Breast epithelium (tissue), 4 donors: ENCODE measurements at regions not wholly inside any gene's neighbourhood (a gene's known extent, or its start where the extent isn't known, plus 50 kb on each side); places are given as distances from the start of the nearest gene placed in this dataset.

Experiments used
- DNase-seq, 2 donors: peaks; one replicate each; pipeline ENCODE4 v3.0.0-alpha.2; 2019; ENCODE audit warnings: low spot score in 2 of 2
- H3K27ac ChIP-seq, 2 donors: fragments of 200-600 bp; sonication (generic) in 1 of 2; one replicate each; pipeline ENCODE4 v1.5.1; 2016 to 2019; ENCODE audit warnings: mild to moderate bottlenecking in 1 of 2
- H3K27me3 ChIP-seq, 2 donors: fragments of 200-600 bp; sonication (generic) in 1 of 2; one replicate each; pipeline versions ENCODE4 v1.5.1 to v1.6.0; 2017 to 2019; ENCODE audit warnings: control low read depth in 1 of 2, mild to moderate bottlenecking in 1 of 2
- H3K36me3 ChIP-seq: fragments of 200-600 bp; one replicate; pipeline ENCODE4 v1.5.1; 2019
- H3K4me1 ChIP-seq, 2 donors: fragments of 200-600 bp; sonication (generic); one replicate each; pipeline ENCODE4 v1.5.1; 2016 to 2019; ENCODE audit warnings: control low read depth in 1 of 2
- H3K4me3 ChIP-seq, 3 donors: fragments of 200-600 bp; sonication (generic); 1 replicate in 2 of 3; 2 replicates in 1 of 3; pipeline ENCODE4 v1.5.1; 2016 to 2019; ENCODE audit warnings: mild to moderate bottlenecking in 3 of 3, moderate library complexity in 2 of 3
- H3K9me3 ChIP-seq, 2 donors: fragments of 200-600 bp; sonication (generic) in 1 of 2; one replicate each; pipeline ENCODE4 v1.5.1; 2016 to 2019; ENCODE audit warnings: control low read depth in 1 of 2
- CTCF ChIP-seq, 3 donors: fragments of 450-650 bp; IDR thresholded peaks; one replicate each; pipeline ENCODE4 v1.5.1; 2016 to 2017; ENCODE audit warnings: antibody characterized with exemption in 3 of 3, mild to moderate bottlenecking in 3 of 3, moderate library complexity in 3 of 3
- POLR2A ChIP-seq: fragments of 450-650 bp; IDR thresholded peaks from one replicate; pipeline ENCODE4 v1.6.1; 2016; ENCODE audit warnings: antibody characterized with exemption, mild to moderate bottlenecking, moderate library complexity
- POLR2AphosphoS5 ChIP-seq, 3 donors: sonication (generic); formaldehyde crosslinking; IDR thresholded peaks; one replicate each; pipeline ENCODE4 v1.6.1; 2017; ENCODE audit warnings: antibody characterized with exemption in 3 of 3
- intact Hi-C: fragments of 100-400 bp; cut with DNase I; formaldehyde crosslinking; loops from one replicate; pipeline ENCODE4 v1.15.1; 2023; ENCODE audit warnings: low total_unique reads

GRCh38 chr10:9863559-9864121, 1154.0 kb upstream of the CELF2 start:
- no peaks in the 10 kb centered on the region for H3K36me3 ChIP-seq
- no peak overlapping the region for H3K27ac ChIP-seq
- no peak overlapping the region for H3K4me3 ChIP-seq
- no peaks in the 10 kb centered on the region for H3K4me1 ChIP-seq
- H3K9me3 ChIP-seq, result no peaks in the 10 kb centered on the region
- TF ChIP-seq CTCF (IDR thresholded peaks at IDR 0.05) (no peak), POLR2A (no peak), POLR2AphosphoS5 (IDR thresholded peaks at IDR 0.05) (no peak)
- intact Hi-C loops, result no loop called here
- no peaks in the 10 kb centered on the region for H3K27me3 ChIP-seq
- DNase-seq, result no peak

GRCh38 chr10:9868499-9868898, 1149.2 kb upstream of the CELF2 start:
- Histone ChIP-seq H3K36me3 (no peaks in the 10 kb centered on the region), H3K27ac (no peak overlapping the region), H3K27me3 (no peaks in the 10 kb centered on the region), H3K9me3 (no peaks in the 10 kb centered on the region), H3K4me3 (no peak overlapping the region), H3K4me1 (no peaks in the 10 kb centered on the region)
- no peak for DNase-seq
- intact Hi-C loops, result no loop called here
- TF ChIP-seq POLR2A (no peak), POLR2AphosphoS5 (IDR thresholded peaks at IDR 0.05) (no peak), CTCF (IDR thresholded peaks at IDR 0.05) (no peak)

GRCh38 chr10:9869205-9869604, 1148.5 kb upstream of the CELF2 start:
- H3K9me3 ChIP-seq, result no peaks in the 10 kb centered on the region
- no peaks in the 10 kb centered on the region for H3K27me3 ChIP-seq
- no peak for DNase-seq
- TF ChIP-seq POLR2A (no peak), POLR2AphosphoS5 (IDR thresholded peaks at IDR 0.05) (no peak), CTCF (IDR thresholded peaks at IDR 0.05) (no peak)
- intact Hi-C loops, result no loop called here
- no peak overlapping the region for H3K4me3 ChIP-seq
- H3K4me1 ChIP-seq, result no peaks in the 10 kb centered on the region
- H3K36me3 ChIP-seq, result no peaks in the 10 kb centered on the region
- no peak overlapping the region for H3K27ac ChIP-seq

GRCh38 chr10:9869606-9870176, 1148.0 kb upstream of the CELF2 start:
- no peaks in the 10 kb centered on the region for H3K4me1 ChIP-seq
- TF ChIP-seq CTCF (IDR thresholded peaks at IDR 0.05), result no peak
- TF ChIP-seq POLR2A, result no peak
- TF ChIP-seq POLR2AphosphoS5 (IDR thresholded peaks at IDR 0.05), result no peak
- intact Hi-C loops, result no loop called here

GRCh38 chr10:9875353-9875752, 1142.3 kb upstream of the CELF2 start:
- Histone ChIP-seq H3K36me3 (no peaks in the 10 kb centered on the region), H3K27me3 (no peaks in the 10 kb centered on the region), H3K4me3 (no peak overlapping the region), H3K4me1 (no peaks in the 10 kb centered on the region), H3K27ac (no peak overlapping the region), H3K9me3 (no peaks in the 10 kb centered on the region)
- TF ChIP-seq POLR2A (no peak), CTCF (IDR thresholded peaks at IDR 0.05) (no peak), POLR2AphosphoS5 (IDR thresholded peaks at IDR 0.05) (no peak)
- intact Hi-C loops, result no loop called here
- no peak for DNase-seq

More at GRCh38 chr10:9869606-9870176, 1148.0 kb upstream of the CELF2 start:
- H3K27ac ChIP-seq, result no peak overlapping the region
- H3K9me3 ChIP-seq, result no peaks in the 10 kb centered on the region
- no peak overlapping the region for H3K4me3 ChIP-seq
- H3K36me3 ChIP-seq, result no peaks in the 10 kb centered on the region
- DNase-seq, result no peak
- H3K27me3 ChIP-seq, result no peaks in the 10 kb centered on the region
